GM12891 (cell line): ENCODE measurements at regions not wholly inside any gene's neighbourhood (a gene's known extent, or its start where the extent isn't known, plus 50 kb on each side); places are given as distances from the start of the nearest gene placed in this dataset.
A peak's percentile ranks its signal among the peaks of the same experiment; 100 is the strongest.
"Not testable (repeated sequence)": the region's sequence is repeated elsewhere in the genome, so short reads cannot be mapped to it uniquely, and the experiment has no call there.

Experiments used
- PAX5 ChIP-seq: IDR thresholded peaks from 2 replicates; pipeline ENCODE4 v1.6.1; 2011; ENCODE audit warnings: low read length, moderate library complexity, mild to moderate bottlenecking; ENCODE audit not compliant: insufficient read depth, severe bottlenecking
- POLR2A ChIP-seq: IDR thresholded peaks from 2 replicates; pipeline ENCODE4 v1.6.1; 2011; ENCODE audit warnings: low read depth, low read length, control low read depth
- POLR2AphosphoS5 ChIP-seq: IDR thresholded peaks from 2 replicates; pipeline ENCODE4 v1.6.1; 2011; ENCODE audit warnings: low read depth, low read length, control low read depth
- POU2F2 ChIP-seq: IDR thresholded peaks from 2 replicates; pipeline ENCODE4 v1.6.1; 2011; ENCODE audit warnings: low read depth, mild to moderate bottlenecking, control low read depth, low read length, moderate library complexity
- SPI1 ChIP-seq: IDR thresholded peaks from 2 replicates; pipeline ENCODE4 v1.6.1; 2011; ENCODE audit warnings: low read depth, low read length, control low read depth
- TAF1 ChIP-seq: IDR thresholded peaks from 2 replicates; pipeline ENCODE4 v1.6.1; 2011; ENCODE audit warnings: low read depth, low read length, control low read depth

DNA sequence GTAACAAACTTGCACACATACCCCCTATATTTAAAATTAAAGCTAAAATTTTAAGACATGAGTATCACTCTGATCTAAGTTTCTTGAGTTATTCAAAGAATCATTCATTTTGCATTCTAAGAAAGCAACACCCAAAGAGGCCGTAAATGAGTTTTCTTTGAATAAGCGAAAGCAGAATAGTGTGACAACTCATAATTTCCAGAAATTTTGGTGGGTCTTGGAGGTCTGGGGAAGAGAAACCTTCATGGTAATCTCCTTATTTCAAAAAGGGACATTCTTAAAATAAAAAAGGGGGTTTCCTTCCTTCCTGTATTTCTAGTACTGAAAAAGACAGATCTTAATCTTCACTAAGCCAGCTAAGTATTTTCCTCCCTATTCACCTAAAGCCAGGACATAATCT, 147.0 kb upstream of the PABPC3 start:
- TF ChIP-seq POLR2A, POLR2AphosphoS5, POU2F2, TAF1, PAX5: not testable (repeated sequence)
- 0 out of 2 replicates have a peak, but pooled peaks have one; percentile 8 for TF ChIP-seq SPI1
